Aorta (tissue), 5 donors: ENCODE measurements at regions not wholly inside any gene's neighbourhood (a gene's known extent, or its start where the extent isn't known, plus 50 kb on each side); places are given as distances from the start of the nearest gene placed in this dataset.
"Not testable (repeated sequence)": the region's sequence is repeated elsewhere in the genome, so short reads cannot be mapped to it uniquely, and the experiment has no call there.

ENCODE experiments used
- ATAC-seq: fragments of 200-7000 bp; cut with Tn5 transposase; one replicate; pipeline ENCODE4 v1.9.1; 2022; ENCODE audit warnings: moderate library complexity; ENCODE audit not compliant: low FRiP score
- DNase-seq, 2 donors: peaks; one replicate each; pipeline ENCODE4 v3.0.0-alpha.2; 2020
- H3K27ac ChIP-seq, 2 donors: one replicate each; pipeline ENCODE4 v1.5.1; 2013; ENCODE audit warnings: low read length in 2 of 2, mild to moderate bottlenecking in 2 of 2, moderate library complexity in 2 of 2, control low read depth in 1 of 2, inconsistent platforms in 1 of 2, low read depth in 1 of 2
- H3K27me3 ChIP-seq, 2 donors: one replicate each; pipeline ENCODE4 v1.6.1; 2013; ENCODE audit warnings: control low read depth in 1 of 2, low read length in 1 of 2, mild to moderate bottlenecking in 1 of 2, moderate library complexity in 1 of 2; ENCODE audit not compliant: insufficient read depth in 2 of 2, control insufficient read depth in 1 of 2
- H3K36me3 ChIP-seq, 2 donors: one replicate each; pipeline ENCODE4 v1.6.1; 2013; ENCODE audit warnings: control low read depth in 1 of 2, low read length in 1 of 2, mild to moderate bottlenecking in 1 of 2; ENCODE audit not compliant: insufficient read depth in 2 of 2, control insufficient read depth in 1 of 2
- H3K4me1 ChIP-seq, 2 donors: one replicate each; pipeline ENCODE4 v1.6.1; 2013; ENCODE audit warnings: low read length in 2 of 2, control low read depth in 1 of 2, mild to moderate bottlenecking in 1 of 2, moderate library complexity in 1 of 2; ENCODE audit not compliant: insufficient read depth in 2 of 2, control insufficient read depth in 1 of 2
- H3K4me3 ChIP-seq, 2 donors: one replicate each; pipeline ENCODE4 v1.5.1; 2013; ENCODE audit warnings: low read length in 2 of 2, control low read depth in 1 of 2, mild to moderate bottlenecking in 1 of 2
- H3K9me3 ChIP-seq: one replicate; pipeline ENCODE4 v1.6.1; 2013; ENCODE audit warnings: mild to moderate bottlenecking, low read length; ENCODE audit not compliant: control insufficient read depth
- WGBS, 2 donors: extraction: QIAGEN DNeasy Blood & Tissue Kit; methylation state at CpG; one replicate each; pipeline ENCODE4 v1.1.7; 2013; 5-methylcytosine and 5-hydroxymethylcytosine counted together
- intact Hi-C, 2 donors: fragments of 100-400 bp; cut with DNase I; formaldehyde crosslinking; loops; one replicate each; pipeline versions ENCODE4 v1.14.2 to v1.15.0; 2022
- donor health status: healthy with polysubstance abuse.
- donor health status: Bipolar disorder and iron deficiency.
- donor health status: DM: no; HTN: no; CAD: no.
- donor health status: DM: no; HTN: no; CAD: no.
- donor health status: DM: yes; HTN: yes; CAD: no.

GRCh38 chr4:103402198-103402597 lies 204.1 kb upstream of the CENPE start:
- DNase-seq (no peak), ATAC-seq (no peak)
- Histone ChIP-seq H3K27me3 (no peaks in the 10 kb centered on the region), H3K36me3 (no peaks in the 10 kb centered on the region), H3K27ac (no peak overlapping the region), H3K4me1 (no peaks in the 10 kb centered on the region), H3K4me3 (no peak overlapping the region), H3K9me3 (no peaks in the 10 kb centered on the region)
- whole genome bisulfite sequencing, 2 donors, result 51 to 55% methylated on average over 2 of the region's 2 CpGs
- intact Hi-C loops, result no loop called here

- H3K27me3 ChIP-seq, result no peaks in the 10 kb centered on the region
- ATAC-seq (no peak), DNase-seq (no peak)
- intact Hi-C loops, result no loop called here
- H3K4me1 ChIP-seq, result no peaks in the 10 kb centered on the region
- H3K27ac ChIP-seq, result no peak overlapping the region
- no peak overlapping the region for H3K4me3 ChIP-seq
- no peaks in the 10 kb centered on the region for H3K9me3 ChIP-seq
- H3K36me3 ChIP-seq, result no peaks in the 10 kb centered on the region
- 25 to 42% methylated on average over 1 of the region's 1 CpG for WGBS, 2 donors
Observed at GRCh38 chr4:103400405-103400804, 202.3 kb upstream of the CENPE start.

- 17 to 18% methylated on average over 1 of the region's 1 CpG for WGBS, 2 donors
- H3K27me3 ChIP-seq, result no peaks in the 10 kb centered on the region
- no peak overlapping the region for H3K27ac ChIP-seq
- H3K4me1 ChIP-seq, result no peaks in the 10 kb centered on the region
- DNase-seq, result no peak
- intact Hi-C loops, result no loop called here
- H3K4me3 ChIP-seq, result no peak overlapping the region
- H3K36me3 ChIP-seq, result no peaks in the 10 kb centered on the region
- no peaks in the 10 kb centered on the region for H3K9me3 ChIP-seq
- ATAC-seq, result no peak
Observed at GRCh38 chr4:103397541-103397940, 199.4 kb upstream of the CENPE start.

- intact Hi-C loops, H3K4me3 ChIP-seq, H3K27me3 ChIP-seq, H3K36me3 ChIP-seq, H3K9me3 ChIP-seq, H3K4me1 ChIP-seq, DNase-seq, H3K27ac ChIP-seq, ATAC-seq: not testable (repeated sequence)
- WGBS, 2 donors, result 82 to 84% methylated on average over 1 of the region's 1 CpG
Observed at GRCh38 chr4:103387508-103388011, 189.4 kb upstream of the CENPE start.

GRCh38 chr4:103385565-103385964 lies 187.4 kb upstream of the CENPE start:
- H3K36me3 ChIP-seq, intact Hi-C loops, H3K4me1 ChIP-seq, ATAC-seq, H3K9me3 ChIP-seq, H3K4me3 ChIP-seq, H3K27me3 ChIP-seq, H3K27ac ChIP-seq, DNase-seq: not testable (repeated sequence)
- WGBS, 2 donors, result 77 to 79% methylated on average over 2 of the region's 2 CpGs

GRCh38 chr4:103375278-103375677 lies 177.1 kb upstream of the CENPE start:
- intact Hi-C loops, result no loop called here
- H3K4me1 ChIP-seq, result no peaks in the 10 kb centered on the region
- no peak overlapping the region for H3K4me3 ChIP-seq
- 53 to 55% methylated on average over 4 of the region's 4 CpGs for WGBS, 2 donors
- no peak for ATAC-seq
- H3K9me3 ChIP-seq, result no peaks in the 10 kb centered on the region
- no peaks in the 10 kb centered on the region for H3K36me3 ChIP-seq
- H3K27ac ChIP-seq, result no peak overlapping the region
- no peak for DNase-seq
- H3K27me3 ChIP-seq, result peaks cover 0 to 2% of the 10 kb centered on the region in 2 donors

GRCh38 chr4:103374758-103375157 lies 176.6 kb upstream of the CENPE start:
- H3K27me3 ChIP-seq, result peaks cover 0 to 2% of the 10 kb centered on the region in 2 donors
- no peak for DNase-seq
- WGBS, 2 donors, result 32 to 33% methylated on average over 2 of the region's 2 CpGs

GRCh38 chr4:103374306-103374705 lies 176.2 kb upstream of the CENPE start:
- peaks cover 0 to 2% of the 10 kb centered on the region in 2 donors for H3K27me3 ChIP-seq
- ATAC-seq (no peak), DNase-seq (no peak)
- H3K4me1 ChIP-seq, result no peaks in the 10 kb centered on the region
- WGBS, 2 donors, result 87 to 94% methylated on average over 1 of the region's 1 CpG
- H3K36me3 ChIP-seq, result no peaks in the 10 kb centered on the region
- no peak overlapping the region for H3K4me3 ChIP-seq
- H3K9me3 ChIP-seq, result no peaks in the 10 kb centered on the region
- intact Hi-C loops, result no loop called here
- H3K27ac ChIP-seq, result no peak overlapping the region

More at GRCh38 chr4:103374758-103375157, 176.6 kb upstream of the CENPE start:
- H3K4me3 ChIP-seq, result no peak overlapping the region
- H3K36me3 ChIP-seq, result no peaks in the 10 kb centered on the region
- H3K9me3 ChIP-seq, result no peaks in the 10 kb centered on the region
- ATAC-seq, result no peak
- H3K4me1 ChIP-seq, result no peaks in the 10 kb centered on the region
- H3K27ac ChIP-seq, result no peak overlapping the region
- intact Hi-C loops, result no loop called here

- DNase-seq, result no peak
- H3K4me1 ChIP-seq, result no peaks in the 10 kb centered on the region
- no peak overlapping the region for H3K27ac ChIP-seq
- no peak overlapping the region for H3K4me3 ChIP-seq
- H3K36me3 ChIP-seq, result no peaks in the 10 kb centered on the region
- 83 to 85% methylated on average over 6 of the region's 6 CpGs for whole genome bisulfite sequencing, 2 donors
- intact Hi-C loops, result no loop called here
- no peaks in the 10 kb centered on the region for H3K9me3 ChIP-seq
- ATAC-seq, result no peak
- H3K27me3 ChIP-seq, result peaks cover 0 to 2% of the 10 kb centered on the region in 2 donors
Observed at GRCh38 chr4:103372002-103372558, 173.9 kb upstream of the CENPE start.
